GM12891 (cell line): ENCODE measurements at regions not wholly inside any gene's neighbourhood (a gene's known extent, or its start where the extent isn't known, plus 50 kb on each side); places are given as distances from the start of the nearest gene placed in this dataset.

Experiments used
- DNase-seq: peaks from one replicate; pipeline ENCODE4 v3.0.0; 2011; ENCODE audit warnings: low spot score; ENCODE audit not compliant: insufficient read length
- FAIRE-seq: peaks from 2 replicates; lab custom pipeline; 2011; peaks lifted over from hg19 to GRCh38; lab: Jason Lieb, UNC
- PAX5 ChIP-seq: IDR thresholded peaks from 2 replicates; pipeline ENCODE4 v1.6.1; 2011; ENCODE audit warnings: low read length, moderate library complexity, mild to moderate bottlenecking; ENCODE audit not compliant: insufficient read depth, severe bottlenecking
- POLR2A ChIP-seq: IDR thresholded peaks from 2 replicates; pipeline ENCODE4 v1.6.1; 2011; ENCODE audit warnings: low read depth, low read length, control low read depth
- POLR2AphosphoS5 ChIP-seq: IDR thresholded peaks from 2 replicates; pipeline ENCODE4 v1.6.1; 2011; ENCODE audit warnings: low read depth, low read length, control low read depth
- POU2F2 ChIP-seq: IDR thresholded peaks from 2 replicates; pipeline ENCODE4 v1.6.1; 2011; ENCODE audit warnings: low read depth, mild to moderate bottlenecking, control low read depth, low read length, moderate library complexity
- SPI1 ChIP-seq: IDR thresholded peaks from 2 replicates; pipeline ENCODE4 v1.6.1; 2011; ENCODE audit warnings: low read depth, low read length, control low read depth
- TAF1 ChIP-seq: IDR thresholded peaks from 2 replicates; pipeline ENCODE4 v1.6.1; 2011; ENCODE audit warnings: low read depth, low read length, control low read depth

GRCh38 chr6:14509120-14509519 is 391.5 kb downstream of the CD83 start:
- TF ChIP-seq POLR2A: no peak
- TF ChIP-seq TAF1: no peak
- FAIRE-seq (no peak), DNase-seq (no peak)

- DNase-seq (no peak), FAIRE-seq (no peak)
- TF ChIP-seq TAF1 (no peak), POU2F2 (no peak), POLR2A (no peak), PAX5 (no peak)
Measured at GRCh38 chr6:14510038-14510437, 392.5 kb downstream of the CD83 start.

DNA sequence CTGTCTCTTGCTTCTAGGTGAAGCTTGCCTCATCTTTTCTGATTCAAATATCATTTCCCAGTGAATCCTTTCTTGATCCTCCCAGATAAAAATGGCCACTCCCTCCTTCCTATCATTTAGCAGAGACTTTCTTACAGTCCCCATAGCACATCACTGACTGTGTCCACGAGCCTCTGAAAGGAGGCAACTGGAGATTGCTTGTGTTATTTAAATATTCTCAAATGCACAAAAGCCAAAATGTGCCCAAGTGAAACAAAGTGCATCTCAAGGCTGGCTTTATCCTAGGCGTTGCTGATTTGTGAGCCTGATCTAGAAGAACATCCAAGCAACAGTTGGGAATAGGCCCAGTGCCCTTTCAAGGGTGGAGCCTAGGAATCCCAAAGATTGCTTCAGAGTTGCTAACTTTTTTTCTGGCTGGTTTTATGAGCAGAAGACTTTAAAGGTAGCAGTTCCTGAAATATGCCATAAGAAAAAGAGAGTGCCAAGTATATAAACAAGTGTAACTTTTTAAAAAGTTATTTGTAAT is 393.6 kb downstream of the CD83 start:
- FAIRE-seq: no peak
- DNase-seq: no peak
- TF ChIP-seq POLR2AphosphoS5 (no peak), TAF1 (no peak), SPI1 (no peak), POLR2A (no peak), POU2F2 (no peak), PAX5 (no peak)

DNA sequence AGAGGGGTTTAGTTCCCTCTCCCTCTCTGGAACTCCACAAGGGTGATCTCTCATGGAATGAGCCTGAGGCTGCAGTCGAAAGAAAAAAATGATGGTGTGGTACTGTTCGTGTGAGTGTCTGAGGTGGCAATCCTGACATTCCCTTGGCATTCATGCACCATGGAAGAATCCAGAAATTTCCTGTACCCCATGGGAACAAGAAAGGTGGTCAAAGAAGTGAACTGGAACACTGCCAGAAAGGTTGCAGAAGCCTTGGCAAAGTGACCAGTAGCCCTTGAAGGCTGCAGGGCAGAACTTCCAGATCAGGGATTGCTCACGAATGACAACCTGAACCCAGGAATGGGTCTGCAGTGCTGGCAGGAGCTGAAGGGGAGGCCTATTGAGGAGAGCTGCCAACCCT is 394.7 kb downstream of the CD83 start:
- DNase-seq: no peak
- TF ChIP-seq POLR2AphosphoS5 (no peak), SPI1 (no peak), POLR2A (no peak), PAX5 (no peak)
- FAIRE-seq: no peak

GRCh38 chr6:14513496-14514393 is 396.2 kb downstream of the CD83 start:
- DNase-seq: no peak
- no peak for TF ChIP-seq POU2F2
- no peak for TF ChIP-seq SPI1
- TF ChIP-seq POLR2AphosphoS5: no peak
- no peak for FAIRE-seq

- FAIRE-seq (no peak), DNase-seq (no peak)
- TF ChIP-seq PAX5 (no peak), POU2F2 (no peak), SPI1 (no peak), POLR2A (no peak), TAF1 (no peak), POLR2AphosphoS5 (no peak)
Measured at GRCh38 chr6:14516956-14517355, 399.4 kb downstream of the CD83 start.

- no peak for DNase-seq
Measured at GRCh38 chr6:14517516-14518105, 400.0 kb downstream of the CD83 start.

GRCh38 chr6:14518515-14519217 is 401.1 kb downstream of the CD83 start:
- no peak for TF ChIP-seq PAX5
- TF ChIP-seq SPI1: no peak
- no peak for TF ChIP-seq POLR2A
- TF ChIP-seq TAF1: no peak
- no peak for TF ChIP-seq POU2F2
- TF ChIP-seq POLR2AphosphoS5: no peak
- DNase-seq (no peak), FAIRE-seq (no peak)

More at GRCh38 chr6:14517516-14518105, 400.0 kb downstream of the CD83 start:
- no peak for FAIRE-seq
- TF ChIP-seq POLR2A: no peak
- TF ChIP-seq TAF1: no peak
- no peak for TF ChIP-seq POLR2AphosphoS5
- TF ChIP-seq POU2F2: no peak

DNA sequence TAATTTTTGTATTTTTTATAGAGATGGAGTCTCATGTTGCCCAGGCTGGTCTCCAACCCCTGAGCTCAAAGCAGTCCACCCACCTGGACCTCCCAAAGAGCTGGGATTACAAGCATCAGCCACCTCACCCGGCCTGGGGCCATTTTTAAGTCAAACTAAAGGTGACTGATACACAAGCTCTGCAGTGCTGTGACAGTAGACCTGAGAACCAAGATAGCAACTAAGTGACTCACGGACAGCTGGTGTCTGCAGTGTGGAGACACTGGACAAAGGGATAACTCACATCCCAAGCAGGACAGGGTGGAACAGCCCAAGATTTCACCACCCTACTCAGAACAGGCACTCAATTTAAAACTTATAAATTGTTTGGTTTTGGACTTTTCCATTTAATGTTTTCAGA is 402.5 kb downstream of the CD83 start:
- no peak for TF ChIP-seq POLR2A
- no peak for TF ChIP-seq POU2F2
- no peak for TF ChIP-seq POLR2AphosphoS5
- no peak for TF ChIP-seq SPI1
- no peak for TF ChIP-seq TAF1
- no peak for TF ChIP-seq PAX5
- FAIRE-seq (no peak), DNase-seq (no peak)

DNA sequence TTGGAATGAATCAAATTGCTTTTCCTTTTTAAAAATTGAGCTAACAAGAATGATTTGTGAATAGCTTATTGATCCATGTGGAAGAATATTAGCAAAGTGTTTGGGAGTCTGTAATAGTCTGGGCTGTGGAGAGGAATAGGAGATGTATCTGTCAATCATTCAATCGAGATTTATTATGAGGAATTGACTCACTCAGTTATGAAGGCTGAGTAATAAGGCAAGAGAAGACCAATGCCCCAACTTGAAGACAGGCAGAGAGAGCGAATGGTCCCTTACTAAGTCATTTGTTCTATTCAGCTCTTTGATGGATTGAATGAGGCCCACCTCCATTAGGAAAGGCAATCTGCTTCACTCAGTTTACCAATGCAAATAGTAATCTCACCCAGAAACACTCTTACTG is 403.0 kb downstream of the CD83 start:
- DNase-seq: no peak
- TF ChIP-seq SPI1: no peak
- no peak for TF ChIP-seq TAF1
- no peak for TF ChIP-seq POLR2A
- TF ChIP-seq PAX5: no peak
- no peak for TF ChIP-seq POLR2AphosphoS5
- TF ChIP-seq POU2F2: no peak
- FAIRE-seq: no peak
